Fibroblast of villous mesenchyme (primary cell): ENCODE measurements at regions not wholly inside any gene's neighbourhood (a gene's known extent, or its start where the extent isn't known, plus 50 kb on each side); places are given as distances from the start of the nearest gene placed in this dataset.

Experiments used
- DNase-seq: peaks from one replicate; pipeline ENCODE4 v3.0.0-alpha.2; 2010; ENCODE audit warnings: low read depth
- H3K4me3 ChIP-seq: 2 replicates; pipeline ENCODE4 v1.5.1; 2011; ENCODE audit warnings: low read depth, mild to moderate bottlenecking, low read length
- TF ChIP-seq, protein P1 (sequence below): IDR thresholded peaks from 2 replicates; pipeline ENCODE4 v1.5.1; 2012; ENCODE audit warnings: low read depth, mild to moderate bottlenecking, low read length; ENCODE audit not compliant: insufficient read depth

DNA sequence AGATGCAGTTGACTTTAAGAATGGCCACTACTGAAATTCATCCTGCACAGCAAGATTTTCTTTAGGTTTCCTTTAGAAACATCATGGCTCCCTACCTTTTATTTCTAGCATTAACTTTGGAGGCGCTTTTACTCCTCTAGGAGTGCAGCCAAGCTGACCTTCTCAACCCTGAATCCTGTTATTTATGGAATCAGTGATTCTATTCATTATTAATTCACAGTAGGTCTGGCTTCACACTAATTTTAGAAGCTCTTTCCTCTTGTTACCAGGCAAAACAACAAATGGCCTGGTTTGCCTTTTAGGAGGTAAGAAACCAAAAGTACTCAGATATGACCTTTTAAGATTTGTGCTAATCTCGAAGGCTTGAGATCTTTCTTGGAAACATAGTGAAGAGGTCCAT, 93.0 kb upstream of the PELI1 start:
- no peak for DNase-seq
- TF ChIP-seq, protein P1, sequence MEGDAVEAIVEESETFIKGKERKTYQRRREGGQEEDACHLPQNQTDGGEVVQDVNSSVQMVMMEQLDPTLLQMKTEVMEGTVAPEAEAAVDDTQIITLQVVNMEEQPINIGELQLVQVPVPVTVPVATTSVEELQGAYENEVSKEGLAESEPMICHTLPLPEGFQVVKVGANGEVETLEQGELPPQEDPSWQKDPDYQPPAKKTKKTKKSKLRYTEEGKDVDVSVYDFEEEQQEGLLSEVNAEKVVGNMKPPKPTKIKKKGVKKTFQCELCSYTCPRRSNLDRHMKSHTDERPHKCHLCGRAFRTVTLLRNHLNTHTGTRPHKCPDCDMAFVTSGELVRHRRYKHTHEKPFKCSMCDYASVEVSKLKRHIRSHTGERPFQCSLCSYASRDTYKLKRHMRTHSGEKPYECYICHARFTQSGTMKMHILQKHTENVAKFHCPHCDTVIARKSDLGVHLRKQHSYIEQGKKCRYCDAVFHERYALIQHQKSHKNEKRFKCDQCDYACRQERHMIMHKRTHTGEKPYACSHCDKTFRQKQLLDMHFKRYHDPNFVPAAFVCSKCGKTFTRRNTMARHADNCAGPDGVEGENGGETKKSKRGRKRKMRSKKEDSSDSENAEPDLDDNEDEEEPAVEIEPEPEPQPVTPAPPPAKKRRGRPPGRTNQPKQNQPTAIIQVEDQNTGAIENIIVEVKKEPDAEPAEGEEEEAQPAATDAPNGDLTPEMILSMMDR, result no peak

DNA sequence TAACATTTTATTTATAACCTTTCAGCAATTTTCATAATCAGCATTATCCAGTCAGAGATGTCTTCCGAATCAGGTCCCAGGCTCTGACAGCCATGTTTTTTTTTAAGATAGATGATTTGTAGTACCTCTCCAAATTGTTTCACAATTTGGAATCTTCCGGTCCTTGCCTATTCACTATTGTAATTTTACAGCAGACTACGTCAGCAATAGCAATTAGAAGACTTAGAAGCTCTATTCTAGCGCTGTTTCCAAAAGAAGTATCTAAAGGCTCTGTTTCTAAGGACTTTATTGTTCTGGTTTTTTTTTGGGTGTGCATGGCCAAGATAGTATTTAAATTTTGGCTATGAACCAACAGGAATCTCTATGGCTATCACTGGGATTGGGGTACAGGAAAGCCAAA, 94.6 kb upstream of the PELI1 start:
- TF ChIP-seq, protein P1, result no peak
- H3K4me3 ChIP-seq, result no peak overlapping the region
- DNase-seq, result no peak

More for the DNA sequence above, 93.0 kb upstream of the PELI1 start:
- no peak overlapping the region for H3K4me3 ChIP-seq

DNA sequence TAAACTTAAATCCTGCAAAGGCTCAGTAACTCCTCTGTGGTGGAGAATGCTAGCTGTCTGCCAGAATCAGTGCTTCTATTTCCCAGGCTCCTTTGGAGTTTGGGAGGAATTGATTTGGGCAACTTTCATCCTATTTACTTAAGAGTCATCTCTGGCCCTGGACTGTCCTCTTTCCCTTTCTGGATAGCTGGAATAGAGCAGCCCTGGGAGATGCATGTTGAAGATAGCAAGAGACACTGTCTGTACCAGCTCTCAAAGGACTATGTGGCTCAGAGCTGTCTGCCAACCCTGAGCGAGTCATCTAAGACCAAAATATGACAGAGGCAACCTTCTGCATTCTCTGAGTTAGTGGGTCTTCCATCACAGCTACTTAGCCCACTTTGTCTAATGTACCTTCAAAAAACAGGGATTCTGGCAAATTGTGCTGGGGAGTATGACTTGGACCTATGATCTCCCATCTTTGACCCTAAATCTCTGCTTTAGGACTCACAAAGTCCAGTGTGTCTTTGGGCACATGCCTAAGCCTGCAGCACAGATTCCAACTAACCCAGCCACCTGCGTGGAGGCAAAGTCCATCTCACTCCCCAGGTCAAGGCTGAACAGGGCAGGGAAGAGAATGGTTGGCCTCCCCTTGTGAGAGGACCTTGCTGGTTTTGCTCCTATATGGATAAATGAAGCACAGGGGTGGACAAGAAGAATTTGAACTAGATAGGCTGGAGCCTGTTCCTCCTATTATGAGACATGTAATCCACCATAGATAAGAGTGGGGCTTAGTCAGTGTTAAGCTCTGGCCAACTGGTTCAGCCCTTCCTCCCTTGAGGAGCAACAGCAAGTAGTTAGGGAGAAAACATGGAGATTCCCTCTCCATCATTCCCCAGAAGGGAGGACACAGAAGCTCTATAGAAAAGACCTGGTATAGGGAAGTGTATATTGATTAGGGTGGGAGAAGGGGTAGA, 99.1 kb upstream of the PELI1 start:
- no peak for DNase-seq
- no peak overlapping the region for H3K4me3 ChIP-seq
- TF ChIP-seq, protein P1, result no peak

DNA sequence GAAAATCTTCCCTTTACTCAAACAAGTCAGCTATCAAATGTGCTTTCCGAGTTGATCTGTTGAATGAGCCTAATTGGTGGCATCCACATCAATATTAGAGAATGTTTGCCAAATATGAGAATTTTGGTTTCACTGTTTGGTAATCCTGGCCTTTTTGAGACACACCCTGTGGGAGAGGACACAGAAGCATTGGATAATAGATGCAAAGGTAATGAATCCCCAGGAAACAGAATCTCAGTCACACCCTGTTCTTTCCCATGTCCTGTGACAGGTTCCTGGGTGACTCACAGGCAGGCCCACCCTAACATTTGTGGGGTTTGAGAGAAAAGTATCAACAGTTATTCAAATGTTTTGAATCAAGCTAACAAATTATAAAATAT, 99.8 kb upstream of the PELI1 start:
- no peak overlapping the region for H3K4me3 ChIP-seq
- TF ChIP-seq, protein P1, result no peak
- no peak for DNase-seq

DNA sequence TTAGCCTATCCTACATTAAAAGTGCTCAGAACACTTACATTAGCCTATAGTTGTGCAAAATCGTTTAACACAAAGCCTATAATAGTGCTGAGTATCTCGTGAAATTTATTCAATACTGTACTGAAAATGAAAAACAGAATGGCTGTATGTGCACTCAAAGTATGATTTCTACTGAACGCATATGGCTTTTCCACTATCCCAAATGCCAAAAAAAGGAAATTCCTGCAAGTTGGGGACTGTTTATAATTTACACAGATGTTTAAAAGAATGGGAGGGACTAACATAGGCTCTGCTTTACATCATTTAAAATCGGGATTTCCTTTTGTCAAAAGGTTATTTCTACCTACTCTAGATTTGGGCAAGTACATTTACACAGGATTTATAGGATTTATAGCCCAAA, 101.4 kb upstream of the PELI1 start:
- no peak overlapping the region for H3K4me3 ChIP-seq
- TF ChIP-seq, protein P1, result no peak
- no peak for DNase-seq

DNA sequence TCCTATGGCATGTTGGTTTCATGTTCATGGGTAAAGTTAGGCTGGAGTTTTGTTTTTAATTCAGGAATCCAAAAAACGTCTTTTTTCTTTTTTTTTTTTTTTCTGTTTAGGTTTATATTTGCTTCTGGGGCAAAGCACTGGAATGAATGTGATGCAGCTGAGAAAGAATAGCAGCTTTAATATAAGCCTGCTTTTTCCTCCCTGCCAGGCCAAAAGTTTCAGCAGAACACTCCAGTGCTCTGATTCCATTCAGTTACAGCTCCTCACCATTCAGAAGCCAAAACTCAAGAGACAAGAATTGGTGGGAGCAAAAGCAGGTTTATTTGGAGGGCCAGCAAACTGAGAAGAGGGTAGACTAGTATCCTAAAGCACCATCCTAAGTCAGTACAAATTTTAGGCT, 102.7 kb upstream of the PELI1 start:
- no peak for DNase-seq
- TF ChIP-seq, protein P1, result no peak
- no peak overlapping the region for H3K4me3 ChIP-seq
